Transverse colon (tissue), 3 donors: ENCODE measurements at regions not wholly inside any gene's neighbourhood (a gene's known extent, or its start where the extent isn't known, plus 50 kb on each side); places are given as distances from the start of the nearest gene placed in this dataset.

ENCODE experiments used
- CTCF ChIP-seq, 5 experiments: fragments of 200-600 bp in 3 of 5; fragments of 450-650 bp in 2 of 5; sonication (generic) in 3 of 5; IDR thresholded peaks; 1 replicate in 2 of 5; 2 replicates in 3 of 5; pipeline ENCODE4 v1.5.1; 2016 to 2017; ENCODE audit warnings: antibody characterized with exemption in 5 of 5, inconsistent platforms in 3 of 5, mild to moderate bottlenecking in 2 of 5, moderate library complexity in 1 of 5
- POLR2A ChIP-seq: fragments of 450-650 bp; IDR thresholded peaks from one replicate; pipeline ENCODE4 v1.6.1; 2016; ENCODE audit warnings: antibody characterized with exemption, mild to moderate bottlenecking, moderate library complexity

GRCh38 chr10:9160275-9160674, 1105.8 kb downstream of the GATA3 start:
- TF ChIP-seq CTCF (IDR thresholded peaks at IDR 0.05) = no peak
- no peak for TF ChIP-seq POLR2A
